ENCODE measurements at regions not wholly inside any gene's neighbourhood (a gene's known extent, or its start where the extent isn't known, plus 50 kb on each side); places are given as distances from the start of the nearest gene placed in this dataset.
"Not testable (repeated sequence)": the region's sequence is repeated elsewhere in the genome, so short reads cannot be mapped to it uniquely, and the experiment has no call there.

DNA sequence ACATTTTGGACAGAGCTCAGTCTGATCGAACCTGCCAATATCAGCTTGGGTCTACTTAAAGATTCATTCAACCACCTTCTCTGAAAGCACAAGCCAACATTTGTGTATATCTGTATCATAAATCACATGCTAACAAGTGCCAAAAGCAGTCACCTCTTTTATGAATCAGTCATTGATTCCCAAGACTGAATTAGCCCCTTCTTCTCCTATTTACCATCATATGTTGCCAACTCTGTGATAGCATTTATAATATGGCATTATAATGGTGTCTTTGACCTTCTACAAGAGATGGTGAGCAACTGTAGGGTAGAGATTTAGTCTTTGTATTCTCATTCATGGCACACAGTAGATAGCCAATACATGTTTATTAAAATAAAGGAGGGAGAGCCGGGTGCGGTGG lies 61.4 kb downstream of the DDX53 start:
- H3K4me3 ChIP-seq (ENCODE audit: low read depth, low read length) = no peak overlapping the region
- DNase-seq (ENCODE audit: low read depth) = no peak
- no peak for TF ChIP-seq POLR2A (IDR thresholded peaks at IDR 0.05; ENCODE audit: extremely low read depth, insufficient read length)
- no peak for TF ChIP-seq MAX (IDR thresholded peaks at IDR 0.05; ENCODE audit: low read depth, low read length)
- TF ChIP-seq, protein P1, sequence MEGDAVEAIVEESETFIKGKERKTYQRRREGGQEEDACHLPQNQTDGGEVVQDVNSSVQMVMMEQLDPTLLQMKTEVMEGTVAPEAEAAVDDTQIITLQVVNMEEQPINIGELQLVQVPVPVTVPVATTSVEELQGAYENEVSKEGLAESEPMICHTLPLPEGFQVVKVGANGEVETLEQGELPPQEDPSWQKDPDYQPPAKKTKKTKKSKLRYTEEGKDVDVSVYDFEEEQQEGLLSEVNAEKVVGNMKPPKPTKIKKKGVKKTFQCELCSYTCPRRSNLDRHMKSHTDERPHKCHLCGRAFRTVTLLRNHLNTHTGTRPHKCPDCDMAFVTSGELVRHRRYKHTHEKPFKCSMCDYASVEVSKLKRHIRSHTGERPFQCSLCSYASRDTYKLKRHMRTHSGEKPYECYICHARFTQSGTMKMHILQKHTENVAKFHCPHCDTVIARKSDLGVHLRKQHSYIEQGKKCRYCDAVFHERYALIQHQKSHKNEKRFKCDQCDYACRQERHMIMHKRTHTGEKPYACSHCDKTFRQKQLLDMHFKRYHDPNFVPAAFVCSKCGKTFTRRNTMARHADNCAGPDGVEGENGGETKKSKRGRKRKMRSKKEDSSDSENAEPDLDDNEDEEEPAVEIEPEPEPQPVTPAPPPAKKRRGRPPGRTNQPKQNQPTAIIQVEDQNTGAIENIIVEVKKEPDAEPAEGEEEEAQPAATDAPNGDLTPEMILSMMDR (IDR thresholded peaks at IDR 0.05; ENCODE audit: low read depth, low read length) = no peak
- TF ChIP-seq MYC (IDR thresholded peaks at IDR 0.05; ENCODE audit: low read depth, low read length) = no peak

DNA sequence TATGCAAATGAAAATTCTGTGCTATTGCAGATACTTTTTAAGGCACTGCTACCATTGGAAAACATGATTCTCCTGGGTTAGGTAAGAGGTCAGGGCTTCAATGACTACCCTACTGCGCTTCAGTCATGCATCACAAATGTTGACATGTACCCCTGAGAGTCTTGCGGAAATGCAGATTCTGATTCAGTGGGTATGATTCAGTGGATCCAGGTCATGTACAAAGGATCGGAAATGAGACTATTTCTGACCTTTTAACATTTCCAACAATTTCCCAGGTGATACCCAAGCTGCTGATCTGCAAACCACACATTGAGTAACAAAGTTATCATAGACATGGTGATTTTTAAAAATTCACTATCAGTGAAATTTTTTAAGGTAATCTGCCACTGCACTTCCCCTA lies 62.6 kb downstream of the DDX53 start:
- no peak for DNase-seq (ENCODE audit: low read depth)
- no peak overlapping the region for H3K4me3 ChIP-seq (ENCODE audit: low read depth, low read length)
- TF ChIP-seq MAX (IDR thresholded peaks at IDR 0.05; ENCODE audit: low read depth, low read length) (no peak), POLR2A (IDR thresholded peaks at IDR 0.05; ENCODE audit: extremely low read depth, insufficient read length) (no peak), MYC (IDR thresholded peaks at IDR 0.05; ENCODE audit: low read depth, low read length) (no peak)
- TF ChIP-seq, protein P1 (IDR thresholded peaks at IDR 0.05; ENCODE audit: low read depth, low read length) = no peak

DNA sequence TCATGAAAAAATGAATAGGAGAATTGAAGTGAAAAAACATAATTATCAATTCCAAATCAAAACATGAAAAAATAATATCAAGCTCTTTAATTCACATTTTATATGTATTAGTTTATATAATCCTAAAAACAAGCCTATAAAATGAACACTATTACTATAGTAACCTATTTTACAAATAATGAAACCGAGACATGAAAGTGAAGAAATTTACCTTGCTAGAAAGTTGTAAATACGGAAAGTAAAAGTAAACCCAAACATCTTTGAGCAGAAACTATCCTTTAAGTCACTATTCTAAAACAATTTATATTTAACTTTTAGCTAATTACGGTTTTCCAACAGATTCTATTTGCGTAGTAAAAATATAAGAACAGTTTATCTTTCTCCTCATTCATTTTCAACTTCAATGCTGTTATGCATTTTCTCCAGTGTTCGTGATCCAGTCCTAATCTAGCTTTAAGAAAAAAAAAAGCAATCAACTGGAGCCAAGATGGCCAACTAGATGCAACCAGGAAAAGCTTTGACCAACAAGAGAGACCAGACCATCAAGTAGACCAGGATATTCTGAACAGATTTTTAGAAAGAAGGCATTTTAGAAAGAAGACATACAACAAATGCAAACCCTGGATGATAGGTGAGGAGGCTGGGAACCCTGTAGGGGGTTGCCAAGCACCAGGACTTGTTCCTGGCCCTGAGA lies 67.0 kb downstream of the DDX53 start:
- H3K4me3 ChIP-seq (ENCODE audit: low read depth, low read length) = no peak overlapping the region
- DNase-seq (ENCODE audit: low read depth) = no peak
- TF ChIP-seq MAX (IDR thresholded peaks at IDR 0.05; ENCODE audit: low read depth, low read length) = no peak
- TF ChIP-seq, protein P1 (IDR thresholded peaks at IDR 0.05; ENCODE audit: low read depth, low read length) = no peak
- TF ChIP-seq MYC (IDR thresholded peaks at IDR 0.05; ENCODE audit: low read depth, low read length) = no peak
- no peak for TF ChIP-seq POLR2A (IDR thresholded peaks at IDR 0.05; ENCODE audit: extremely low read depth, insufficient read length)

DNA sequence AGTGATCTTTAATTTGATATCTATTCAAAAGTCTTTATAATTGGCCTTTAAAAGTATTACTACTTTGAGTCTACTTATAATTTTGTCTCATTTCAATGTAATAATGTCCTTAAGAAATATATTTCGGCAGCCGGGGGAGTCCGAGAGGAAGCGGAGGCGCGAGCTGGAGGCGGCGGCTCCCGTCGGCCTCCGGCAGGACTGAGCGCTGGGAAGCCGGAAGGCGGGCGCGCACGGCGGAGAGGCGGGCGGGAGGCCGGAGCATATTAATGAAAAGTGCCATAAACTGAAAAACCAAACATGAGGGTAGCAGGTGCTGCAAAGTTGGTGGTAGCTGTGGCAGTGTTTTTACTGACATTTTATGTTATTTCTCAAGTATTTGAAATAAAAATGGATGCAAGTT lies 75.7 kb downstream of the DDX53 start:
- H3K4me3 ChIP-seq (ENCODE audit: low read depth, low read length) = not testable (repeated sequence)
- DNase-seq (ENCODE audit: low read depth) = peak; percentile 11

DNA sequence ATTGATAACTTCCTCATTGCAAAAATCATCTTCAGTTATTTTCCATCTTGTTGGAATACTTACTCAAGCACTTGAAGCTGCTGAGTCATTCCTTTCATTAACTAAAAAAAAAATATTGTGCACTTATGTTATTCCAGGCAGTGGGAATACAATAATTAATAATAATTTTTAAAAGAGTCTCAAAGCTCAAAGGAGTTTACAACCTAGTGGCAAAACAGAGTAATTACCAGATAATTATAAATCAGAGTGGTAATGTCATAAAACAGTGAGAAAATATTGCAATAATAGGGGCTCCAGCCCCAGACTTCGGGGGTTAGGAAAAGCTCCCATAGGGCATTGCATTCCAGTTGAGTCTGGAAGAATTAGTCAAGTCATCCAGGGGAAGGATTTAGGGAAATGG lies 79.6 kb downstream of the DDX53 start:
- H3K4me3 ChIP-seq (ENCODE audit: low read depth, low read length) = no peak overlapping the region
- no peak for TF ChIP-seq MAX (IDR thresholded peaks at IDR 0.05; ENCODE audit: low read depth, low read length)
- TF ChIP-seq, protein P1 (IDR thresholded peaks at IDR 0.05; ENCODE audit: low read depth, low read length) = no peak
- TF ChIP-seq MYC (IDR thresholded peaks at IDR 0.05; ENCODE audit: low read depth, low read length) = no peak
- no peak for DNase-seq (ENCODE audit: low read depth)

DNA sequence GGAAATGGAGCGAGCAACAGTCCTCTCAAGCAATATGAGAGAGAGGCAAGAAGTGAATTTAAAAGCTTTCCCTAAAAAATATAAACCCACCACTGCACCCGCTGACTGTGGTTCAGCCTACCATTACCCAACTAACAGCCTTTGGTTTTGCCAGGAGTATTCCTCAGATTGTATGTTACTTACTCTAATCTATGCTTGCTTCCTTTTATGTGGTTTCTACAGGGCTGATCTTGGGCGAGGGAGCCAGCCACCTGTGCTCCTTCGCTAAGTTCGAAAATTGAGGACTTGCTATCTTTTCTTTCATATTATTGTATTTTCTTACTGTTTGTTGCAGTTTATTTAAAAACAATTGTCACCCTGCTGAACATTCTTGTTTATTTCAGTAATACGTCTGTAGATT lies 101.1 kb downstream of the DDX53 start:
- no peak for TF ChIP-seq POLR2A (IDR thresholded peaks at IDR 0.05; ENCODE audit: extremely low read depth, insufficient read length)
- TF ChIP-seq MAX (IDR thresholded peaks at IDR 0.05; ENCODE audit: low read depth, low read length) = no peak
- no peak overlapping the region for H3K4me3 ChIP-seq (ENCODE audit: low read depth, low read length)
- DNase-seq (ENCODE audit: low read depth) = no peak

- TF ChIP-seq MAX (IDR thresholded peaks at IDR 0.05; ENCODE audit: low read depth, low read length) (no peak), POLR2A (IDR thresholded peaks at IDR 0.05; ENCODE audit: extremely low read depth, insufficient read length) (no peak), MYC (IDR thresholded peaks at IDR 0.05; ENCODE audit: low read depth, low read length) (no peak)
- TF ChIP-seq, protein P1 (IDR thresholded peaks at IDR 0.05; ENCODE audit: low read depth, low read length) = no peak
- no peak for DNase-seq (ENCODE audit: low read depth)
- H3K4me3 ChIP-seq (ENCODE audit: low read depth, low read length) = no peak overlapping the region
Observed at GRCh38 chrX:23103546-23103945, 103.8 kb downstream of the DDX53 start.
